ENCODE measurements at regions not wholly inside any gene's neighbourhood (a gene's known extent, or its start where the extent isn't known, plus 50 kb on each side); places are given as distances from the start of the nearest gene placed in this dataset.

DNA sequence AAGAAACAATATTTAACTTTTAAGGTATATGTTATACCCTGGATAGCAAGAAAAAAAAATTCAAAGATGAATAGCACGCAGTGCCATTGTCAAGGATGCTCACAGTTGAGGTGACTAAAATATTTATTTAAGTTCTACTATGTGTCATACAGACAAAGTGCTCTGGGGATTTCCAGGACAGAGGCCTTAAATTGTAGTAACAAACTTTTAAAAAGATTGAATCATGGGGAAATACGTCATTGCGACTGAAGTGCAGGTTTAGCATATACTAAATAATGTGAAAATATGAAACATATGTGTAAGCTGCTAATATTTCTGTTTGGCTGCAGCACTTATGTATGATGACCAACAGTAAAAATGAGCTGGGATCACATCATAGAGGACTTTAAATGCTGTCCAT, 748.0 kb upstream of the PCDH7 start:
- intact Hi-C loops (cut with DNase I), result no loop called here
- H3K27ac ChIP-seq, result no peak overlapping the region
- no peaks in the 10 kb centered on the region for H3K9me3 ChIP-seq
- no peaks in the 10 kb centered on the region for H3K27me3 ChIP-seq
- TF ChIP-seq, protein P1, sequence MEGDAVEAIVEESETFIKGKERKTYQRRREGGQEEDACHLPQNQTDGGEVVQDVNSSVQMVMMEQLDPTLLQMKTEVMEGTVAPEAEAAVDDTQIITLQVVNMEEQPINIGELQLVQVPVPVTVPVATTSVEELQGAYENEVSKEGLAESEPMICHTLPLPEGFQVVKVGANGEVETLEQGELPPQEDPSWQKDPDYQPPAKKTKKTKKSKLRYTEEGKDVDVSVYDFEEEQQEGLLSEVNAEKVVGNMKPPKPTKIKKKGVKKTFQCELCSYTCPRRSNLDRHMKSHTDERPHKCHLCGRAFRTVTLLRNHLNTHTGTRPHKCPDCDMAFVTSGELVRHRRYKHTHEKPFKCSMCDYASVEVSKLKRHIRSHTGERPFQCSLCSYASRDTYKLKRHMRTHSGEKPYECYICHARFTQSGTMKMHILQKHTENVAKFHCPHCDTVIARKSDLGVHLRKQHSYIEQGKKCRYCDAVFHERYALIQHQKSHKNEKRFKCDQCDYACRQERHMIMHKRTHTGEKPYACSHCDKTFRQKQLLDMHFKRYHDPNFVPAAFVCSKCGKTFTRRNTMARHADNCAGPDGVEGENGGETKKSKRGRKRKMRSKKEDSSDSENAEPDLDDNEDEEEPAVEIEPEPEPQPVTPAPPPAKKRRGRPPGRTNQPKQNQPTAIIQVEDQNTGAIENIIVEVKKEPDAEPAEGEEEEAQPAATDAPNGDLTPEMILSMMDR (IDR thresholded peaks at IDR 0.05), result no peak
- no peak overlapping the region for H3K4me3 ChIP-seq
- no peaks in the 10 kb centered on the region for H3K36me3 ChIP-seq
- no peak for ATAC-seq
- no peak for DNase-seq
- no peaks in the 10 kb centered on the region for H3K4me1 ChIP-seq

DNA sequence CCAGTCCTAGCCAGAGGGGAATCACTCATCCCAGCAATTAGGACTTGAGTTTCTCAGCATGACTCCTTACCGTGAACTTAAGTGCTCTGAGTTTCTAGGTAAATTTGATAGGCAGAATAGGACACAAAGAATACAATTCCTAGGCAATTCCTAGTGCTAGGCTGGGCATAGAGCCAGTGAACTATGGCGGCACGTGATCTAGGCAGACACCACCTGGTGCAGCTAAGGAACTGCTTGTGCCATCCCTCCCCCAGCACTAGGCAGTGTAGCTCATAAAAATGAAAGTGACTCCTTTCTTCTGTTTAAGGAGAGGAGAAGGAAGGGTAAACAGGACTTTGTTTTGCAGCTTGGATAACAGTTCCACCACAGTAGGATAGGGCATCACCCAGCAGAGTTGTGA, 736.3 kb upstream of the PCDH7 start:
- DNase-seq, result no peak
- TF ChIP-seq, protein P1 (IDR thresholded peaks at IDR 0.05), result no peak
- Histone ChIP-seq H3K27ac (no peak overlapping the region), H3K36me3 (no peaks in the 10 kb centered on the region), H3K9me3 (no peaks in the 10 kb centered on the region), H3K4me3 (no peak overlapping the region), H3K4me1 (no peaks in the 10 kb centered on the region), H3K27me3 (no peaks in the 10 kb centered on the region)
- no peak for ATAC-seq
- intact Hi-C loops (cut with DNase I), result no loop called here

DNA sequence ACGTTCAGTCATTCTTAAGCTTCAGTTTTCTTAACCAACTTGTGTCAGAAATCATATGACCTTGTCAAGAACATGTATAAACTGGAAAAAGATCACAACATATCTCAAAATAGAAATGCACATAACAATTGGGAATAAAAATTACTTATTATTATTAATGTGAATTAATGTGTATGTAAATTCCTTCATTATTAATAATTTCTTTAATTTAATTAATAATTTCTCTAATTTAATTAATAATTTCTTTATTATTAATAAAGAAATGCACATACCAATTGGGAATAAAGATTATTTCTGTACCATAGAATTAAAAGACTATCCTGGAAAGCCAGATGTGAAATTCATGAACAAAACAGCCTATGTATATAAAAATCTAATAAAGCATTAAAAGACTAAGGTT, 718.5 kb upstream of the PCDH7 start:
- peaks cover 0 to 3% of the 10 kb centered on the region in 2 donors for H3K9me3 ChIP-seq
- no peak overlapping the region for H3K27ac ChIP-seq
- DNase-seq (no peak), ATAC-seq (no peak)
- no peak overlapping the region for H3K4me3 ChIP-seq
- intact Hi-C loops (cut with DNase I), result no loop called here
- TF ChIP-seq, protein P1 (IDR thresholded peaks at IDR 0.05), result no peak
- no peaks in the 10 kb centered on the region for H3K36me3 ChIP-seq
- H3K4me1 ChIP-seq, result no peaks in the 10 kb centered on the region
- no peaks in the 10 kb centered on the region for H3K27me3 ChIP-seq

GRCh38 chr4:30002341-30002740, 717.8 kb upstream of the PCDH7 start:
- Histone ChIP-seq H3K27ac (no peak overlapping the region), H3K27me3 (no peaks in the 10 kb centered on the region), H3K4me1 (no peaks in the 10 kb centered on the region), H3K36me3 (no peaks in the 10 kb centered on the region), H3K4me3 (no peak overlapping the region), H3K9me3 (peaks cover 0 to 3% of the 10 kb centered on the region in 2 donors)
- no peak for ATAC-seq
- intact Hi-C loops (cut with DNase I), result no loop called here
- no peak for DNase-seq
- TF ChIP-seq, protein P1 (IDR thresholded peaks at IDR 0.05), result no peak

DNA sequence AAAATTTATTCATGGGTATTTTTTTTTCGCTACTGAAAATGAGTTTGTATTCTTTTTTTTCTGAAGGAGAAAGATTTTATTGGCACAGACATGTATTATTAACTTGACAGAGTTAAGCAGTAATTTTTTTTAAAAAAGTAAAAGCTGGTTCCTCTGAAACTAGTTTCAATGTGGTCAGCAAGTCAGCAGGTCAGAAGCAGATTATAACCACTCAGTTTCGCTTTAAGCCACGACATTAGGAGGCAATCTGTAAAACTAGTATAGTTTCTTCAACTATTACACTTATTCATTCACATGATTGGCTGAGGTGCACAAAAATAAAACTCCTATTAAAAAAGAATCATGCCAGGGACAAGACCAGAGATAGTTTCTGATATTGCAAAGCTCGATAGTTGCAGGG, 714.2 kb upstream of the PCDH7 start:
- H3K9me3 ChIP-seq, result peaks cover 0 to 21% of the 10 kb centered on the region in 2 donors
- DNase-seq, result no peak
- intact Hi-C loops (cut with DNase I), result no loop called here
- no peak for ATAC-seq
- H3K27ac ChIP-seq, result no peak overlapping the region
- no peak overlapping the region for H3K4me3 ChIP-seq
- no peaks in the 10 kb centered on the region for H3K27me3 ChIP-seq
- TF ChIP-seq, protein P1 (IDR thresholded peaks at IDR 0.05), result no peak
- no peaks in the 10 kb centered on the region for H3K4me1 ChIP-seq
- no peaks in the 10 kb centered on the region for H3K36me3 ChIP-seq
